ENCODE measurements at regions not wholly inside any gene's neighbourhood (a gene's known extent, or its start where the extent isn't known, plus 50 kb on each side); places are given as distances from the start of the nearest gene placed in this dataset.

- no peak for TF ChIP-seq CTCF (IDR thresholded peaks at IDR 0.05)
- no peak for TF ChIP-seq POLR2AphosphoS5 (IDR thresholded peaks at IDR 0.05)
- no peak for TF ChIP-seq POLR2A (IDR thresholded peaks at IDR 0.05)
- TF ChIP-seq EP300 (IDR thresholded peaks at IDR 0.05; ENCODE audit: low read depth) = no peak
Measured at GRCh38 chr15:57862761-57863160, 156.2 kb downstream of the POLR2M start.

All from transverse colon (tissue), 4 donors.